ENCODE measurements at regions not wholly inside any gene's neighbourhood (a gene's known extent, or its start where the extent isn't known, plus 50 kb on each side); places are given as distances from the start of the nearest gene placed in this dataset.

DNA sequence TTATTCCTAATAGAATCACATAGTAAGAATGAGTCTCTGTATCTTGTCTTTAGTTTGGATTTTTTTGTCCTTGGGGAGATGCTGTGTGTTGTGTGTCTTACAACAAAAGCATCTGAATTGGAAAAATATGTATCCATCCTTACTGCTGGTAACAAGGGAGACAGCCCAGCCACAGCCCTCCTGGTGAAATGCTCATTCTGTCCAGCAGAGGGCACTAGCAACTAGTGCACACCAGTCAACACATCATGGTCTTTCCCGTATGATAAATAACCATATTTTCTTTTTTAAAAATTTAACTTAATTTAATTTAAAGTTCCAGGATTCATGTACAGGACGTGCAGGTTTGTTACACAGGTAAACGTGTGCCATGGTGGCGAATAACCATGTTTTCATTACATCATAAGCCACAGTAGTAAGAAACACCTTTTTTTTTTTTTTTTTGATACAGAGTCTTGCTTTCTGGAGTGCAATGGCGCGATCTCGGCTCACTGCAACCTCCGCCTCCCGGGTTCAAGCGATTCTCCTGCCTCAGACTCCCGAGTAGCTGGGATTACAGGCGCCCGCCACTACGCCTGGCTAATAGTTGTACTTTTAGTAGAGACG is 245.1 kb downstream of the PTBP2 start:
- no peak overlapping the region for H3K4me3 ChIP-seq

DNA sequence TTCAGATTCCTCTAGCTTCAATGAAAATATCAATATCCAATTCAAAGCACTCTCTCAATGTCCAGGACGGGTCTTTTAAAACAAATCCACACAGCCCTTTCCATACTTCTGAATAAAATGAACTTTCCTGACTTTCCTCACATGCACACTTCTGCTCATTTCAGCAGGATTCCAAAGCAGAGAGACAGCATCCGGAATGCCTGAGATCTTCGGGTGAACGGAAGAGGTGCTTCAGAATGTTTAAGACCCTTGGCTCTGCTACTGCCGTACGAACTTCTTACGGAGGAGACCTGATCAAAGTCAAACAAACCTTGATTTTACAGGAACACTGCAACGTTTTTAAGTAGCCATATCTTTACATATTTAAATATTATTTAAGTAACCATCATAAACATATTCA is 245.7 kb downstream of the PTBP2 start:
- DNase-seq (no peak), ATAC-seq (no peak)
- no peaks in the 10 kb centered on the region for H3K4me1 ChIP-seq
- intact Hi-C loops (cut with DNase I) = loop anchor here in 1 of 2 donors (2.0 kb wide), 1 partner anchor 77 kb away; no protein-coding TSS in a partner anchor
- H3K36me3 ChIP-seq (ENCODE audit: insufficient read depth in 1 of 2, low read depth in 1 of 2) = no peaks in the 10 kb centered on the region
- TF ChIP-seq, protein P1, sequence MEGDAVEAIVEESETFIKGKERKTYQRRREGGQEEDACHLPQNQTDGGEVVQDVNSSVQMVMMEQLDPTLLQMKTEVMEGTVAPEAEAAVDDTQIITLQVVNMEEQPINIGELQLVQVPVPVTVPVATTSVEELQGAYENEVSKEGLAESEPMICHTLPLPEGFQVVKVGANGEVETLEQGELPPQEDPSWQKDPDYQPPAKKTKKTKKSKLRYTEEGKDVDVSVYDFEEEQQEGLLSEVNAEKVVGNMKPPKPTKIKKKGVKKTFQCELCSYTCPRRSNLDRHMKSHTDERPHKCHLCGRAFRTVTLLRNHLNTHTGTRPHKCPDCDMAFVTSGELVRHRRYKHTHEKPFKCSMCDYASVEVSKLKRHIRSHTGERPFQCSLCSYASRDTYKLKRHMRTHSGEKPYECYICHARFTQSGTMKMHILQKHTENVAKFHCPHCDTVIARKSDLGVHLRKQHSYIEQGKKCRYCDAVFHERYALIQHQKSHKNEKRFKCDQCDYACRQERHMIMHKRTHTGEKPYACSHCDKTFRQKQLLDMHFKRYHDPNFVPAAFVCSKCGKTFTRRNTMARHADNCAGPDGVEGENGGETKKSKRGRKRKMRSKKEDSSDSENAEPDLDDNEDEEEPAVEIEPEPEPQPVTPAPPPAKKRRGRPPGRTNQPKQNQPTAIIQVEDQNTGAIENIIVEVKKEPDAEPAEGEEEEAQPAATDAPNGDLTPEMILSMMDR (IDR thresholded peaks at IDR 0.05) = no peak
- WGBS, 3 donors = 75 to 80% (median 79%) methylated on average over 8 of the region's 8 CpGs
- no peak overlapping the region for H3K4me3 ChIP-seq
- H3K9me3 ChIP-seq = no peaks in the 10 kb centered on the region
- H3K27me3 ChIP-seq (ENCODE audit: insufficient read depth in 3 of 3, low read length in 2 of 3) = peaks cover 0 to 3% (median 0%) of the 10 kb centered on the region in 3 donors
- no peak overlapping the region for H3K27ac ChIP-seq

More for the DNA sequence above, 245.1 kb downstream of the PTBP2 start:
- Histone ChIP-seq H3K27me3 (ENCODE audit: insufficient read depth in 3 of 3, low read length in 2 of 3) (no peaks in the 10 kb centered on the region), H3K9me3 (no peaks in the 10 kb centered on the region), H3K4me1 (no peaks in the 10 kb centered on the region), H3K36me3 (ENCODE audit: insufficient read depth in 1 of 2, low read depth in 1 of 2) (no peaks in the 10 kb centered on the region), H3K27ac (no peak overlapping the region)
- WGBS, 3 donors = 51 to 56% (median 53%) methylated on average over 15 of the region's 15 CpGs
- peak; percentile 47 to 76 (median 68) for ATAC-seq
- peak; percentile 47 to 76 for DNase-seq
- TF ChIP-seq, protein P1 (IDR thresholded peaks at IDR 0.05) = peak; percentile 90
- intact Hi-C loops (cut with DNase I) = loop anchor here in 1 of 2 donors (2.0 kb wide), 1 partner anchor 78 kb away; no protein-coding TSS in a partner anchor

DNA sequence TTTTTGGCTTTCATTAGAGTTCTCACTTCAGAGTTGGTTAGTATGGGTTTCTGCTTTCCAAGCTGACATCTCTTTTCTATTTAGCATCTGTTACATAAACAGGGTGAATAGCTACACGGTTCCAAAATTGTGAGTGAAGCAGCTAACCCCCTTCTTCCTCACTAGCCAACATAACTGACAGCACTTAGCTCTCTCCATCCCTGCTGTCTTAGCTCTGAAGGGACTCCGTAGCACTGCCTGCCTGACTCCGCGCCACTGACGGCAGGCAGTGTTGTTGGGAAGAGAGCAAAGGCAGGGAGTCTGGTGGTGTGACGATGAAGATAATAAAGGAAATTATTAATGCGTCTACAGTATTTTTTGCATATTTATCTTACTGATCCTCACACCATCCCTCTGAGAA is 247.0 kb downstream of the PTBP2 start:
- ATAC-seq = no peak
- intact Hi-C loops (cut with DNase I) = no loop called here
- no peak for DNase-seq
- no peaks in the 10 kb centered on the region for H3K9me3 ChIP-seq
- H3K4me1 ChIP-seq = no peaks in the 10 kb centered on the region
- H3K27me3 ChIP-seq (ENCODE audit: insufficient read depth in 3 of 3, low read length in 2 of 3) = peaks cover 0 to 3% (median 0%) of the 10 kb centered on the region in 3 donors
- TF ChIP-seq, protein P1 (IDR thresholded peaks at IDR 0.05) = no peak
- WGBS, 3 donors = 58 to 68% (median 65%) methylated on average over 7 of the region's 7 CpGs
- no peak overlapping the region for H3K27ac ChIP-seq
- H3K36me3 ChIP-seq (ENCODE audit: insufficient read depth in 1 of 2, low read depth in 1 of 2) = no peaks in the 10 kb centered on the region
- H3K4me3 ChIP-seq = no peak overlapping the region

DNA sequence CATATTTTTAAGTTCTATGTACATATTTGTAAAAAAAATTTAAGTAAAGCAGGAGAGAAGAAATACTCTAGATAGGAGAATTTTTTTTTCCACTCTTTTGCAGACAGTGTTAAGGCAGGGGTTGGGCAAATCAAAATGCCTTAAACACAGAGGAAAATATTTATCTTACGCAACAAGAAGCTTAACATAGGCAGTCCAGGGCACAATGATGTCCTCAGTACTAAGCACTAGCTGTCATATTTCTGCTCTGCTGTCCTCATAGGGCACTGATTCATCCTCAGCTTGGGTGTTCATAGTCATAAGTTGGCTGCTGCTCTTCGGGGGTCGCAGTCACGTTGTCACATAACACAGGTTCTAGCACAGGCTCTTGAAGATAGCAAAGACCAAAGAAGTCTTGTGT is 247.4 kb downstream of the PTBP2 start:
- no peaks in the 10 kb centered on the region for H3K9me3 ChIP-seq
- H3K4me3 ChIP-seq = no peak overlapping the region
- H3K27me3 ChIP-seq (ENCODE audit: insufficient read depth in 3 of 3, low read length in 2 of 3) = peaks cover 0 to 3% (median 0%) of the 10 kb centered on the region in 3 donors
- ATAC-seq (no peak), DNase-seq (no peak)
- no peaks in the 10 kb centered on the region for H3K4me1 ChIP-seq
- H3K27ac ChIP-seq = no peak overlapping the region
- intact Hi-C loops (cut with DNase I) = no loop called here
- TF ChIP-seq, protein P1 (IDR thresholded peaks at IDR 0.05) = no peak
- 88 to 95% (median 90%) methylated on average over 4 of the region's 4 CpGs for WGBS, 3 donors
- no peaks in the 10 kb centered on the region for H3K36me3 ChIP-seq (ENCODE audit: insufficient read depth in 1 of 2, low read depth in 1 of 2)
